SK-N-MC (cell line): ENCODE measurements at regions not wholly inside any gene's neighbourhood (a gene's known extent, or its start where the extent isn't known, plus 50 kb on each side); places are given as distances from the start of the nearest gene placed in this dataset.

Experiments
- DNase-seq: peaks from one replicate; pipeline ENCODE4 v3.0.0-alpha.2; 2011; ENCODE audit warnings: low read depth, low spot score
- H3K27ac ChIP-seq: fragments of 200-600 bp; sonication (generic); 2 replicates; pipeline ENCODE4 v1.5.1; 2016; ENCODE audit warnings: mixed run types
- H3K36me3 ChIP-seq: fragments of 200-600 bp; sonication (generic); 2 replicates; pipeline ENCODE4 v1.6.1; 2017; ENCODE audit warnings: antibody characterized with exemption, low read length, mixed read lengths; ENCODE audit not compliant: insufficient read depth
- H3K4me3 ChIP-seq: fragments of 200-600 bp; sonication (generic); 2 replicates; pipeline ENCODE4 v1.5.1; 2016
- H3K9ac ChIP-seq: fragments of 200-600 bp; sonication (generic); 2 replicates; pipeline ENCODE4 v1.8.0; 2017; ENCODE audit warnings: mixed run types, mixed read lengths; ENCODE audit not compliant: insufficient read length
- H3K9me3 ChIP-seq: fragments of 200-600 bp; sonication (generic); 2 replicates; pipeline ENCODE4 v1.6.1; 2017; ENCODE audit warnings: low read depth, mild to moderate bottlenecking, antibody characterized with exemption, low read length, moderate library complexity, mixed read lengths
- EZH2 ChIP-seq: fragments of 200-600 bp; sonication (generic); IDR thresholded peaks from one replicate; pipeline ENCODE4 v1.6.1; 2017; ENCODE audit warnings: antibody characterized with exemption
- FOXP2 ChIP-seq: optimal IDR thresholded peaks from 2 replicates; pipeline ENCODE3; 2011; ENCODE audit warnings: mild to moderate bottlenecking, moderate library complexity; ENCODE audit not compliant: insufficient read depth; ENCODE audit errors: extremely low read length, control extremely low read depth
- POLR2AphosphoS5 ChIP-seq: IDR thresholded peaks from 2 replicates; pipeline ENCODE4 v1.6.1; 2012; ENCODE audit warnings: mild to moderate bottlenecking, low read depth, low read length, borderline replicate concordance

DNA sequence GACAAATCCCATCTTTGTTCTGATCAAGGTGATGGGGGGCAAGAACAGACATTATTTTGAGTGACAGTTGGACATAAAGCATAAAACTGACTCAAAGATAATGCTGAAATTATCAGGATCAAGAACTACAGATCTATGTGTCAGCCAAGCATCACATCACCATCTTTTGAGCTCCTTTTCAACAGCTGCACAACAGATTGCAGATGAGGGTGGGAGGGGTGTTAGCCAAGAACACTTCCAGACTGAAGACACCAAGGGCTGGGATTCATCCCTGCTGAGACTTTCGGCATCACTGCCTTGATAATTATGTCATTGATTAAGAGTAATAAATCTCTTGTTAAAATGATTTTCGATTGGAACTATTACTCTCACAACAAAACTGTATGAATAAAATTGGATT lies 191.5 kb upstream of the NETO1 start:
- Histone ChIP-seq H3K9ac (no peak overlapping the region), H3K27ac (no peak overlapping the region), H3K9me3 (no peaks in the 10 kb centered on the region), H3K36me3 (no peaks in the 10 kb centered on the region), H3K4me3 (no peak overlapping the region)
- no peak for TF ChIP-seq EZH2
- no peak for TF ChIP-seq POLR2AphosphoS5
- TF ChIP-seq FOXP2: no peak
- no peak for DNase-seq

DNA sequence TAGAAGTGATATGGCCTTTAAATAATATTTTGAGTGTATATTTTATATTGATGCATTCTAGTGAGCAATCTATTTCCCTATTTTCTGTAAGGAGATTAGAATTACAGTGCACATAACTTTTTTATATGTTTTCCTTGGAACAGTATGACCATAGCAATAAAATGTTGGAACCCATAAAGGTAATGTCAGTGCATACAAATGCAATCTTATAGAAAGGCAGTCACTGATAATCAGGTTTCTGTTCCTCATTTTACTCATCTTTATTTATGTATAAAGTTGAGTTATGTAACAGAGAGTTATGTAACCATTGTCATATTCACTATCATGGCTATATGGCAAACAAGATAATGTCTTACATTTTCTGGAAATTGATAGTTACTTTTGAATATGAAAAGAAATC lies 179.9 kb upstream of the NETO1 start:
- no peak for DNase-seq
- TF ChIP-seq FOXP2 (no peak), EZH2 (no peak), POLR2AphosphoS5 (no peak)
- Histone ChIP-seq H3K27ac (no peak overlapping the region), H3K9ac (no peak overlapping the region), H3K9me3 (no peaks in the 10 kb centered on the region), H3K4me3 (no peak overlapping the region), H3K36me3 (no peaks in the 10 kb centered on the region)

DNA sequence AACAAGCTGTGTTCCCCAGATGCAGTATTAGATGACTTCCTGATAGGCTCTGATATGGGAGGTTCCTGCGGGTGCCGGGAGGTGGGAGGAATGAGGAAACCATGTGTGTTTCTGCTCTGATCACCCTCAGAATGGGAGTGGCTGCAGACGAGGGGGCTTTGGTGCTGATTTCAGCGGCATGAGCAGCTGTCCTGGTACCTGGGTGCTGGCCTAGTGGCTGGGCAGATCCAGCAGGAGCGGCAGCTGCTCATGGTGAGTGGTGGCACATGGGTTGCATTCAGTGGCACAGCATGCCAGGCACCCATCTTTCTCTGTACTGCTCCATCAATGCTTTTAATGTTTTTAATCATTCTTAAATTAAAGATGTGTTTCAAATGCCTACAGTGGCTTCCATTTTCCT lies 177.2 kb upstream of the NETO1 start:
- Histone ChIP-seq H3K27ac (no peak overlapping the region), H3K9me3 (no peaks in the 10 kb centered on the region), H3K9ac (no peak overlapping the region), H3K4me3 (no peak overlapping the region), H3K36me3 (no peaks in the 10 kb centered on the region)
- TF ChIP-seq EZH2: no peak
- TF ChIP-seq FOXP2: no peak
- no peak for TF ChIP-seq POLR2AphosphoS5
- no peak for DNase-seq

DNA sequence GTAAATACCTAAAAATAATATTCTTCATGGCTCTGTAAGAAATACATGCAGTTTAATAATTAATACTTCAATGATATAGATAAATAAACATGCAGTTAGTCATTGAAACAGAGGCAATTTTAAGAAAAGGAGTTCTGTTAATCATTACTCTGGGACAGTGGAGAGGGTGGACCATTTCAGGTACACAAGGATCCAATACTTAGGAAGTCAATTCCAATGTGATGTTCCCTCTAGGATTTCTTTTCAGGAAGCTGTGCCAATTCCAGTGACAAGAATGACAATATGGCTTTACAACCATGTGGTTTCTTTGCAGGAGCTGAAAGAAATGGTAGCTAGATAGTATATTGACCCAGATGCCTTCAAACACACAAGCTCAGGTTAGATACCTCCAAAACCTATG lies 175.8 kb upstream of the NETO1 start:
- H3K9me3 ChIP-seq: no peaks in the 10 kb centered on the region
- H3K27ac ChIP-seq: no peak overlapping the region
- H3K36me3 ChIP-seq: no peaks in the 10 kb centered on the region
- no peak overlapping the region for H3K4me3 ChIP-seq
- TF ChIP-seq FOXP2 (no peak), POLR2AphosphoS5 (no peak), EZH2 (no peak)
- DNase-seq: no peak
- H3K9ac ChIP-seq: no peak overlapping the region

- H3K9me3 ChIP-seq: no peaks in the 10 kb centered on the region
- no peak for DNase-seq
- H3K9ac ChIP-seq: no peak overlapping the region
- TF ChIP-seq POLR2AphosphoS5: no peak
- TF ChIP-seq EZH2: no peak
- no peak for TF ChIP-seq FOXP2
- H3K36me3 ChIP-seq: no peaks in the 10 kb centered on the region
- no peak overlapping the region for H3K4me3 ChIP-seq
- no peak overlapping the region for H3K27ac ChIP-seq
These were observed 175.4 kb upstream of the NETO1 start for GRCh38 chr18:73043211-73043610.

- Histone ChIP-seq H3K9me3 (no peaks in the 10 kb centered on the region), H3K36me3 (no peaks in the 10 kb centered on the region), H3K4me3 (no peak overlapping the region), H3K9ac (no peak overlapping the region), H3K27ac (no peak overlapping the region)
- TF ChIP-seq FOXP2: no peak
- TF ChIP-seq POLR2AphosphoS5: no peak
- TF ChIP-seq EZH2: no peak
- DNase-seq: no peak
These were observed 172.5 kb upstream of the NETO1 start for GRCh38 chr18:73040247-73040646.

- Histone ChIP-seq H3K4me3 (no peak overlapping the region), H3K27ac (no peak overlapping the region), H3K36me3 (no peaks in the 10 kb centered on the region), H3K9ac (no peak overlapping the region), H3K9me3 (no peaks in the 10 kb centered on the region)
- no peak for DNase-seq
- TF ChIP-seq POLR2AphosphoS5 (no peak), FOXP2 (no peak), EZH2 (no peak)
These were observed 170.5 kb upstream of the NETO1 start for GRCh38 chr18:73038336-73038735.

GRCh38 chr18:73023975-73024374 lies 156.2 kb upstream of the NETO1 start:
- H3K27ac ChIP-seq: no peak overlapping the region
- TF ChIP-seq EZH2 (no peak), POLR2AphosphoS5 (no peak), FOXP2 (no peak)
- H3K9me3 ChIP-seq: no peaks in the 10 kb centered on the region
- H3K36me3 ChIP-seq: no peaks in the 10 kb centered on the region
- no peak for DNase-seq
- H3K4me3 ChIP-seq: no peak overlapping the region
- no peak overlapping the region for H3K9ac ChIP-seq

- Histone ChIP-seq H3K9ac (no peak overlapping the region), H3K4me3 (no peak overlapping the region), H3K27ac (no peak overlapping the region), H3K9me3 (no peaks in the 10 kb centered on the region), H3K36me3 (no peaks in the 10 kb centered on the region)
- DNase-seq: no peak
- TF ChIP-seq POLR2AphosphoS5: no peak
- no peak for TF ChIP-seq FOXP2
- no peak for TF ChIP-seq EZH2
These were observed 141.9 kb upstream of the NETO1 start for GRCh38 chr18:73009691-73010090.
